Esophagus (tissue), 2 donors: ENCODE measurements at regions not wholly inside any gene's neighbourhood (a gene's known extent, or its start where the extent isn't known, plus 50 kb on each side); places are given as distances from the start of the nearest gene placed in this dataset.
"Not testable (repeated sequence)": the region's sequence is repeated elsewhere in the genome, so short reads cannot be mapped to it uniquely, and the experiment has no call there.

Experiments
- H3K27ac ChIP-seq, 2 donors: one replicate each; pipeline ENCODE4 v1.5.1; 2013; ENCODE audit warnings: low read depth in 2 of 2, mild to moderate bottlenecking in 2 of 2, inconsistent platforms in 1 of 2, low read length in 1 of 2, moderate library complexity in 1 of 2
- H3K27me3 ChIP-seq, 2 donors: one replicate each; pipeline ENCODE4 v1.6.1; 2013; ENCODE audit warnings: low read length in 2 of 2, control low read depth in 1 of 2, mild to moderate bottlenecking in 1 of 2; ENCODE audit not compliant: insufficient read depth in 2 of 2, control insufficient read depth in 1 of 2
- H3K36me3 ChIP-seq, 2 donors: one replicate each; pipeline ENCODE4 v1.6.1; 2013; ENCODE audit warnings: low read length in 1 of 2; ENCODE audit not compliant: control insufficient read depth in 2 of 2, insufficient read depth in 2 of 2
- H3K4me1 ChIP-seq, 2 donors: one replicate each; pipeline ENCODE4 v1.6.1; 2013; ENCODE audit warnings: low read length in 1 of 2; ENCODE audit not compliant: control insufficient read depth in 2 of 2, insufficient read depth in 2 of 2
- H3K4me3 ChIP-seq, 2 donors: one replicate each; pipeline ENCODE4 v1.5.1; 2013; ENCODE audit warnings: low read length in 2 of 2, mild to moderate bottlenecking in 2 of 2, low read depth in 1 of 2, moderate library complexity in 1 of 2
- H3K9me3 ChIP-seq, 2 donors: one replicate each; pipeline ENCODE4 v1.6.1; 2013; ENCODE audit warnings: mild to moderate bottlenecking in 2 of 2, low read depth in 1 of 2, low read length in 1 of 2, moderate library complexity in 1 of 2; ENCODE audit not compliant: control insufficient read depth in 2 of 2, insufficient read depth in 1 of 2
- WGBS, 2 donors: extraction: QIAGEN DNeasy Blood & Tissue Kit; methylation state at CpG; one replicate each; pipeline ENCODE4 v1.1.7; 2013; 5-methylcytosine and 5-hydroxymethylcytosine counted together
- donor health status: healthy with polysubstance abuse.
- donor health status: Bipolar disorder and iron deficiency.

- no peaks in the 10 kb centered on the region for H3K9me3 ChIP-seq
- H3K4me3 ChIP-seq, result no peak overlapping the region
- no peaks in the 10 kb centered on the region for H3K36me3 ChIP-seq
- H3K27ac ChIP-seq, result no peak overlapping the region
- peaks cover 0 to 2% of the 10 kb centered on the region in 2 donors for H3K4me1 ChIP-seq
- no peaks in the 10 kb centered on the region for H3K27me3 ChIP-seq
Observed at GRCh38 chr5:155134130-155134529, 120.6 kb downstream of the KIF4B start.

- no peaks in the 10 kb centered on the region for H3K36me3 ChIP-seq
- H3K27ac ChIP-seq, result no peak overlapping the region
- peaks cover 0 to under 1% of the 10 kb centered on the region in 2 donors for H3K4me1 ChIP-seq
- no peaks in the 10 kb centered on the region for H3K27me3 ChIP-seq
- no peaks in the 10 kb centered on the region for H3K9me3 ChIP-seq
- H3K4me3 ChIP-seq, result no peak overlapping the region
- WGBS, 2 donors, result 42 to 49% methylated on average over 6 of the region's 6 CpGs
Observed at GRCh38 chr5:155136216-155136850, 122.8 kb downstream of the KIF4B start.

- Histone ChIP-seq H3K27ac (no peak overlapping the region), H3K4me3 (no peak overlapping the region), H3K4me1 (no peaks in the 10 kb centered on the region), H3K36me3 (no peaks in the 10 kb centered on the region), H3K9me3 (no peaks in the 10 kb centered on the region), H3K27me3 (no peaks in the 10 kb centered on the region)
- 72 to 75% methylated on average over 3 of the region's 3 CpGs for WGBS, 2 donors
Observed at GRCh38 chr5:155137683-155138082, 124.1 kb downstream of the KIF4B start.

GRCh38 chr5:155140646-155141045, 127.1 kb downstream of the KIF4B start:
- Histone ChIP-seq H3K9me3 (no peaks in the 10 kb centered on the region), H3K36me3 (no peaks in the 10 kb centered on the region), H3K4me1 (no peaks in the 10 kb centered on the region), H3K27me3 (no peaks in the 10 kb centered on the region), H3K27ac (no peak overlapping the region), H3K4me3 (no peak overlapping the region)
- 62 to 73% methylated on average over 5 of the region's 5 CpGs for WGBS, 2 donors

GRCh38 chr5:155144956-155145355, 131.4 kb downstream of the KIF4B start:
- Histone ChIP-seq H3K36me3 (no peaks in the 10 kb centered on the region), H3K9me3 (no peaks in the 10 kb centered on the region), H3K27me3 (no peaks in the 10 kb centered on the region), H3K4me3 (no peak overlapping the region), H3K27ac (no peak overlapping the region), H3K4me1 (no peaks in the 10 kb centered on the region)

GRCh38 chr5:155147222-155147621, 133.7 kb downstream of the KIF4B start:
- no peak overlapping the region for H3K27ac ChIP-seq
- H3K9me3 ChIP-seq, result no peaks in the 10 kb centered on the region
- no peak overlapping the region for H3K4me3 ChIP-seq
- 49 to 50% methylated on average over 2 of the region's 2 CpGs for WGBS, 2 donors
- no peaks in the 10 kb centered on the region for H3K36me3 ChIP-seq
- no peaks in the 10 kb centered on the region for H3K27me3 ChIP-seq
- H3K4me1 ChIP-seq, result no peaks in the 10 kb centered on the region

- Histone ChIP-seq H3K4me3 (no peak overlapping the region), H3K36me3 (no peaks in the 10 kb centered on the region), H3K4me1 (no peaks in the 10 kb centered on the region), H3K27me3 (no peaks in the 10 kb centered on the region), H3K9me3 (no peaks in the 10 kb centered on the region), H3K27ac (no peak overlapping the region)
- 69 to 71% methylated on average over 1 of the region's 1 CpG for WGBS, 2 donors
Observed at GRCh38 chr5:155148694-155149093, 135.1 kb downstream of the KIF4B start.

GRCh38 chr5:155150012-155150411, 136.5 kb downstream of the KIF4B start:
- no peak overlapping the region for H3K27ac ChIP-seq
- no peaks in the 10 kb centered on the region for H3K9me3 ChIP-seq
- H3K36me3 ChIP-seq, result no peaks in the 10 kb centered on the region
- H3K4me1 ChIP-seq, result no peaks in the 10 kb centered on the region
- no peak overlapping the region for H3K4me3 ChIP-seq
- 69 to 70% methylated on average over 4 of the region's 4 CpGs for WGBS, 2 donors
- no peaks in the 10 kb centered on the region for H3K27me3 ChIP-seq

- Histone ChIP-seq H3K36me3 (no peaks in the 10 kb centered on the region), H3K27ac (no peak overlapping the region), H3K4me3 (no peak overlapping the region), H3K9me3 (no peaks in the 10 kb centered on the region), H3K4me1 (no peaks in the 10 kb centered on the region), H3K27me3 (no peaks in the 10 kb centered on the region)
Observed at GRCh38 chr5:155154973-155155372, 141.4 kb downstream of the KIF4B start.

GRCh38 chr5:155163084-155163483, 149.5 kb downstream of the KIF4B start:
- H3K9me3 ChIP-seq, H3K27me3 ChIP-seq, H3K27ac ChIP-seq, H3K4me3 ChIP-seq, H3K36me3 ChIP-seq, H3K4me1 ChIP-seq: not testable (repeated sequence)
- WGBS, 2 donors, result 73 to 80% methylated on average over 7 of the region's 7 CpGs
